Stimulated activated CD4-positive, alpha-beta T cell treated with anti-CD3 and anti-CD28 coated beads, TNF-alpha, amount 100 ng/mL, for 24 hours (primary cell): ENCODE measurements at regions not wholly inside any gene's neighbourhood (a gene's known extent, or its start where the extent isn't known, plus 50 kb on each side); places are given as distances from the start of the nearest gene placed in this dataset.

Experiments
- DNase-seq, 3 experiments: peaks; one replicate each; pipeline ENCODE4 v3.0.0-alpha.2; 2020; ENCODE audit warnings: low read depth in 3 of 3

GRCh38 chr11:19595840-19596751 is 116.5 kb upstream of the NAV2 start:
- no peak for DNase-seq

- no peak for DNase-seq
These were observed 117.2 kb upstream of the NAV2 start for GRCh38 chr11:19595499-19595839.

- DNase-seq = no peak
These were observed 118.3 kb upstream of the NAV2 start for GRCh38 chr11:19594326-19594725.

- no peak for DNase-seq
These were observed 119.8 kb upstream of the NAV2 start for GRCh38 chr11:19592842-19593241.

GRCh38 chr11:19589567-19590260 is 122.9 kb upstream of the NAV2 start:
- no peak for DNase-seq

GRCh38 chr11:19587979-19588378 is 124.7 kb upstream of the NAV2 start:
- no peak for DNase-seq

- no peak for DNase-seq
These were observed 132.0 kb upstream of the NAV2 start for GRCh38 chr11:19580646-19581045.

- DNase-seq = no peak
These were observed 132.7 kb upstream of the NAV2 start for GRCh38 chr11:19579957-19580356.

- DNase-seq = no peak
These were observed 133.8 kb upstream of the NAV2 start for GRCh38 chr11:19578871-19579270.

- DNase-seq = no peak
These were observed 134.5 kb upstream of the NAV2 start for GRCh38 chr11:19577976-19578619.

GRCh38 chr11:19577391-19577975 is 135.2 kb upstream of the NAV2 start:
- DNase-seq = no peak

- DNase-seq = no peak
These were observed 135.7 kb upstream of the NAV2 start for GRCh38 chr11:19576903-19577302.

GRCh38 chr11:19576054-19576453 is 136.6 kb upstream of the NAV2 start:
- DNase-seq = no peak

GRCh38 chr11:19574916-19575315 is 137.7 kb upstream of the NAV2 start:
- no peak for DNase-seq

GRCh38 chr11:19573666-19574065 is 139.0 kb upstream of the NAV2 start:
- DNase-seq = no peak

GRCh38 chr11:19571906-19572305 is 140.7 kb upstream of the NAV2 start:
- DNase-seq = no peak

GRCh38 chr11:19570889-19571288 is 141.7 kb upstream of the NAV2 start:
- no peak for DNase-seq

- no peak for DNase-seq
These were observed 144.6 kb upstream of the NAV2 start for GRCh38 chr11:19567996-19568395.

GRCh38 chr11:19566583-19567379 is 145.9 kb upstream of the NAV2 start:
- no peak for DNase-seq

GRCh38 chr11:19565639-19566038 is 147.0 kb upstream of the NAV2 start:
- no peak for DNase-seq

- no peak for DNase-seq
These were observed 150.5 kb upstream of the NAV2 start for GRCh38 chr11:19562156-19562555.

- no peak for DNase-seq
These were observed 151.6 kb upstream of the NAV2 start for GRCh38 chr11:19561011-19561410.
